ENCODE measurements at regions not wholly inside any gene's neighbourhood (a gene's known extent, or its start where the extent isn't known, plus 50 kb on each side); places are given as distances from the start of the nearest gene placed in this dataset.

- TF ChIP-seq AFF4 (CRISPR knock-in tag; IDR thresholded peaks at IDR 0.05; ENCODE audit: borderline replicate concordance) (no peak), TEAD4 (CRISPR knock-in tag; IDR thresholded peaks at IDR 0.05) (no peak)
Measured at GRCh38 chr2:65678779-65679391, 246.5 kb upstream of the SPRED2 start (continued).

DNA sequence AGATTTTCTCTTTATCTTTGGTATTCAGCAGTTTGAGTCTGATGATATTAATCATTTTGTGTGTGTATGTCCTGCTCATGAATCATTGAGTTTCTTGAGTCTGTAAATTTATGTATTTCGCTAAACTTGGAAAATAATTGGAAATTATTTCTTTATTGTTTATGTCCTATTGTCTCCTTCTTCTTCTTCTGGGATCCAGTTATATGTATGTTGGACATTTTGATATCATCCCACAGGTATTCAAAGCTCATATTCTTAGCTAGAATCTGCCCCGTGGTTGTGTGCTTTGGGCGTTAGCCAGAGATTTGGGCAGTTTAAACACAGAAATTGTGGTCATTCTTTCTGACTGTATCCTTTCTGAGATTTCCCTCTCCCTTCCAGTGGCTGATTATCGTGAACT lies 243.0 kb upstream of the SPRED2 start:
- ATAC-seq, result no peak
- no peak for DNase-seq (ENCODE audit: low spot score)
- ChIA-PET POLR2A (no interaction called here), CTCF (interaction anchor here (2.5 kb wide), 1 partner anchor 35 kb away, joined by 5 read pairs; no protein-coding TSS in a partner anchor)
- Mint-ChIP-seq H3K4me1 (peaks cover 4% of the 10 kb centered on the region), H3K36me3 (peaks cover 13% of the 10 kb centered on the region), H3K27ac (no peak overlapping the region), H3K27me3 (ENCODE audit: low read depth) (no peaks in the 10 kb centered on the region; the same call in 1 of the 2 replicates), H3K9me3 (peaks cover 21% of the 10 kb centered on the region), H3K4me3 (no peak overlapping the region)
- TF ChIP-seq EMX1 (CRISPR knock-in tag; IDR thresholded peaks at IDR 0.05) (no peak), ARID4B (CRISPR knock-in tag; IDR thresholded peaks at IDR 0.05; ENCODE audit: borderline replicate concordance) (no peak), ZNF396 (CRISPR knock-in tag; IDR thresholded peaks at IDR 0.05; ENCODE audit: borderline replicate concordance) (no peak), ATF1 (CRISPR knock-in tag; IDR thresholded peaks at IDR 0.05) (no peak), FOXJ3 (CRISPR knock-in tag; IDR thresholded peaks at IDR 0.05; ENCODE audit: borderline replicate concordance) (no peak), OVOL2 (CRISPR knock-in tag; IDR thresholded peaks at IDR 0.05; ENCODE audit: borderline replicate concordance) (no peak), GTF2I (CRISPR knock-in tag; conservative IDR thresholded peaks at IDR 0.05) (no peak), GABPB1 (CRISPR knock-in tag; IDR thresholded peaks at IDR 0.05) (no peak), JAZF1 (CRISPR knock-in tag; IDR thresholded peaks at IDR 0.05) (no peak), ELF4 (CRISPR knock-in tag; IDR thresholded peaks at IDR 0.05; ENCODE audit: low read depth) (no peak), AFF4 (CRISPR knock-in tag; IDR thresholded peaks at IDR 0.05; ENCODE audit: borderline replicate concordance) (no peak), ESRRA (CRISPR knock-in tag; IDR thresholded peaks at IDR 0.05; ENCODE audit: borderline replicate concordance) (no peak), NFATC4 (CRISPR knock-in tag; IDR thresholded peaks at IDR 0.05) (no peak), ZMAT4 (CRISPR knock-in tag; IDR thresholded peaks at IDR 0.05) (no peak), NFYB (CRISPR knock-in tag; conservative IDR thresholded peaks at IDR 0.05; ENCODE audit: low read depth) (no peak), ZBTB21 (CRISPR knock-in tag; IDR thresholded peaks at IDR 0.05; ENCODE audit: borderline replicate concordance) (no peak)
- TF ChIP-seq, protein P1, sequence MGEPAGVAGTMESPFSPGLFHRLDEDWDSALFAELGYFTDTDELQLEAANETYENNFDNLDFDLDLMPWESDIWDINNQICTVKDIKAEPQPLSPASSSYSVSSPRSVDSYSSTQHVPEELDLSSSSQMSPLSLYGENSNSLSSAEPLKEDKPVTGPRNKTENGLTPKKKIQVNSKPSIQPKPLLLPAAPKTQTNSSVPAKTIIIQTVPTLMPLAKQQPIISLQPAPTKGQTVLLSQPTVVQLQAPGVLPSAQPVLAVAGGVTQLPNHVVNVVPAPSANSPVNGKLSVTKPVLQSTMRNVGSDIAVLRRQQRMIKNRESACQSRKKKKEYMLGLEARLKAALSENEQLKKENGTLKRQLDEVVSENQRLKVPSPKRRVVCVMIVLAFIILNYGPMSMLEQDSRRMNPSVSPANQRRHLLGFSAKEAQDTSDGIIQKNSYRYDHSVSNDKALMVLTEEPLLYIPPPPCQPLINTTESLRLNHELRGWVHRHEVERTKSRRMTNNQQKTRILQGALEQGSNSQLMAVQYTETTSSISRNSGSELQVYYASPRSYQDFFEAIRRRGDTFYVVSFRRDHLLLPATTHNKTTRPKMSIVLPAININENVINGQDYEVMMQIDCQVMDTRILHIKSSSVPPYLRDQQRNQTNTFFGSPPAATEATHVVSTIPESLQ (CRISPR knock-in tag; IDR thresholded peaks at IDR 0.05), result no peak
- TF ChIP-seq, protein P2, sequence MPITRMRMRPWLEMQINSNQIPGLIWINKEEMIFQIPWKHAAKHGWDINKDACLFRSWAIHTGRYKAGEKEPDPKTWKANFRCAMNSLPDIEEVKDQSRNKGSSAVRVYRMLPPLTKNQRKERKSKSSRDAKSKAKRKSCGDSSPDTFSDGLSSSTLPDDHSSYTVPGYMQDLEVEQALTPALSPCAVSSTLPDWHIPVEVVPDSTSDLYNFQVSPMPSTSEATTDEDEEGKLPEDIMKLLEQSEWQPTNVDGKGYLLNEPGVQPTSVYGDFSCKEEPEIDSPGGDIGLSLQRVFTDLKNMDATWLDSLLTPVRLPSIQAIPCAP (CRISPR knock-in tag; IDR thresholded peaks at IDR 0.05), result no peak

Measured in WTC11 (cell line).